GM18907 (cell line): ENCODE measurements at regions not wholly inside any gene's neighbourhood (a gene's known extent, or its start where the extent isn't known, plus 50 kb on each side); places are given as distances from the start of the nearest gene placed in this dataset.

Source experiments
- ATAC-seq: cut with Tn5 transposase; IDR thresholded peaks from one replicate; pipeline ENCODE4 v1.9.1; 2021; ENCODE audit warnings: mild to moderate bottlenecking, moderate library complexity; ENCODE audit not compliant: unreplicated experiment

DNA sequence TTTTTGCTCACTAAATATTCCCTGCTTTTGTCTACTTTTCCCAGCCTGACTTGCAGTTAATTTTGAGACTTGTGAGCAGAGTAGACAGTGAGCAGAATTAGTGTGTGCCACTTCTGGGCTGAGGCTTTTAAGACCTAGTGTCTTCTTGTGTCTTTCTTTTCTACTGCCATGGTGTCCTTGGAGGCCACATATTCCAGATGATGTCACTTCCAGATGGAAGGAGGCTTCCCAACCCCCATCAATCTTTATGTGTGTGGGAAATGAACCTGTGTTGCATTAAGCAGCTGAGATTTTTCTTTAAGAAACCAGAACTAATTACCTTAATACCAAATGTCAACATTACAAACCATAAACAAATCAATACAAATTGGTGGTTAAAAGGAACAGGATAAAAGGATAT lies 774.7 kb upstream of the ROBO1 start:
- no peak for ATAC-seq

- no peak for ATAC-seq
Observed at GRCh38 chr3:80537680-80538079, 769.9 kb upstream of the ROBO1 start.

DNA sequence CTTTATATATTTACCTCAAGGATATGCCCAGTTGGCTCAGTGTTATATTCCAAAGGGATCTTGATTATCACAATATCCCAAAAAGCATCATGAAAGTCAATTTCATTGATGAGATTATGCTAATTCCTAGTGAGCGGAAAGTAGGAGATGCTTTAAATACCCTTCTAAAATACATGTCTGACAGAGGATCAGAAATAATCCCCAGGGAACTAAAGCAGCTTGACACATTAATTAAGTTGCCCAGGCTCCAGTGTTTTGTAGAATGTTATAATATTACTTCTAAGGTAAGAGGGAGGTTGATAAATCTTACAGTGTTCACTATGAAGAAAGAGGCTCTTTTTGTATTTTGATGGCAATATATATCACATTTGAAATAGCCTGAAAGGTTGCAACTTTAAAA lies 767.5 kb upstream of the ROBO1 start:
- no peak for ATAC-seq

- ATAC-seq: no peak
Observed at GRCh38 chr3:80533553-80533952, 765.8 kb upstream of the ROBO1 start.

DNA sequence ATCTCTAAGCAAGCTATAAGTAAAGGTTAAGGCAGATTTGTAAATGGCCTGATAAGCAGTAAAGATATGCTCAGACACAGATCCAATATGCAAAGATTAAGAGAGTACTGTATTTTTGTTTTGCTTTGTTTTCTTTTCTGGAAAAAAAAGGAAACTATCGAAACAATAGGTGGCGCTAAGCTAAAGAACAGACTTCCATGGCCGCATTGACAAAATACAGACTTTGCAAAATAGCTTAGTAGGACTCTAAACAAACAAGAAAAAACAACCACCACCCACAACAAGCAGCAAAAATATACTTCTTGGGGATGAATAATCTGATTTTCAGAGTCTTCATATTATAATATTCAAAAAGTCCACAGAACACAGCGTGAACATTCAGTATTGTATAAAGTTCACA lies 758.4 kb upstream of the ROBO1 start:
- ATAC-seq: no peak

DNA sequence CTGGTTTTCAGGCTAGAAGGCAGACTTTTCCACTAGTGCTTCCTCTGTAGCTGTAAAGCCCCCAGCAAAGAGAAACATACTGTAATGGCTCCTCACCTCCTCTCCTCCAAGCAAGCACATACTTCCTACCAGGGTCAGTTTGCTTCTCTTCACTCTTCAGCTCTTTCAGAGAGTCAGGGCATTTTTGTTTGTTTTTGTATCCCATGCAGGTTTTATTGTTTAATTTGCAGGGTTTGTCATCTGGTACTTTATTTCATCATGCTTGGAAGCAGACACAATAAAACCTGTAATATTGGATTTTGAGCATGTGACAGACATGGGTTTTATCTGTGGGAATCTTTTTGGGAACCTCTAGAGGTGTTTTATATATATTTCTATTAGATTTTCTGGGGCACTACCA lies 753.3 kb upstream of the ROBO1 start:
- no peak for ATAC-seq

GRCh38 chr3:80519436-80519835 lies 751.6 kb upstream of the ROBO1 start:
- ATAC-seq: no peak

GRCh38 chr3:80496452-80496851 lies 728.7 kb upstream of the ROBO1 start:
- ATAC-seq: no peak

DNA sequence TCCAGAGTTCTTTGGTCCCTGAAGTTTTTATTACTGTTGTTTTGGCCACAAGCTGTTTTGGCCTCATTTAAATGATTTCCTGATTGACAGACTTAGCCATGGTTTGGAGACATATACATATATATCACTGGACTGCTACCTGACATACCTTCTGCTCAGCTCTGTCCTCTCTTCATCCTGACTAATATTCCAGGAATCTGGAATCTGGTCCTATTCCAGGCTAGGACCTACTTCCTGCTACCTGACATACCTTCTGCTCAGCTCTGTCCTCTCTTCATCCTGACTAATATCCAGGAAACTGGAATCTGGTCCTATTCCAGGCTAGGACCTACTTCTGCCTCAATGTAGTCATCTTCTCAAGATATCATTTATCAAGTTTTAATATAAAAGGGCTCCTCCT lies 724.4 kb upstream of the ROBO1 start:
- no peak for ATAC-seq

DNA sequence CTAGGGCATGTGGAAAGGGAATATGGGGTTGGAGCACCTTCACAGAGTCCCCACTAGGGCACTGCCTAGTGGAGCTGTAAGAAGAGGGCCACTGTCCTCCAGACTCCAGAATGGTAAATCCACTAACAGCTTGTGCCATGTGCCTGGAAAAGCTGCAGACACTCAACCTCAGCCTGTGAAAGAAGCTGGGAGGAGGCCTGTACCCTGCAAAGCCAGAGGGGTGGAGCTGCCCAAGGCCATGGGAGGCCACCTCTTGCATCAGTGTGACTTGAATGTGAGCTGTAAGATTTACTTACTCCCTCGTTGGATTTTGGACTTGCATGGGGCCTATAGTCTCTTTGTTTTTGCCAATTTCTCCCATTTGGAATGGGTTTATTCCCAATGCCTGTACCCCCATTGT lies 705.2 kb upstream of the ROBO1 start:
- ATAC-seq: no peak

GRCh38 chr3:80472459-80472858 lies 704.7 kb upstream of the ROBO1 start:
- ATAC-seq: no peak

GRCh38 chr3:80470433-80470832 lies 702.6 kb upstream of the ROBO1 start:
- ATAC-seq: no peak

GRCh38 chr3:80465746-80466145 lies 697.9 kb upstream of the ROBO1 start:
- ATAC-seq: no peak

GRCh38 chr3:80451393-80451792 lies 683.6 kb upstream of the ROBO1 start:
- ATAC-seq: no peak

DNA sequence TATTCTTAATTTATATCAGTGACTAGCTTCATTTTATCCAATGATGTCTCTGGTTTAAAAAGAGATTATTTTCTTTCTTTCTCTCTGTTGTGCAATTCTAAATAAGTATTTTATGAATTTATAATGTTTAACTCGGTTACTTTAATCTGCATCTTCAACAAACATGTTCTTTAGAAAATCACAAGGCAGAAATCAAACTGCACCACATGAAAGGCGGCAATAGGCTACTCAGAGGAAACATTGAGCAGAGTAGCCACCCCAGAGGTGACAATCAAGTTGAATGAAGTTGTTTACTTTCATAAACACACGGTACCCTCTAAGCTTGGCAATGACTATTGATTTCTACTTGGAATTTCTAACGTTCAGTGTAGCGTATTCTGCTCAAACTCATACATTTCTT lies 677.8 kb upstream of the ROBO1 start:
- ATAC-seq: no peak

GRCh38 chr3:80445053-80445452 lies 677.3 kb upstream of the ROBO1 start:
- no peak for ATAC-seq

DNA sequence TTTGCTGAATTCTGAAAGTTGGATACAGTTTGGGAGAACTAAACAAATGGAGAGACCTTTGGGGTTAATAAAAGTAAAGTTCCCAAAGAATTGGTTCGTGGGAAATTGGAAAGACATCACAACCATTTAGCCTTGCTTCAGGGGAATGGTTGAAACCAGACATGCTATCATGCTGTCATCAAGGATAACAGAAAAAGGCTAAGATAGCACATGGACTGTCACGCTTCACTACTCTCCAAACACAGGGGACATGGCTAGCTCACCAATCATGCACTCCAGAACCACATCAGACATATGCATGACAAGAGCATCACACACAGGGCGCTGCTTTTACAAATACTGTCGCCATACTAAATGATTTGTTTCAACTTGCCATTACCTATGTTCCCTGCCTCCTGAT lies 671.7 kb upstream of the ROBO1 start:
- no peak for ATAC-seq

DNA sequence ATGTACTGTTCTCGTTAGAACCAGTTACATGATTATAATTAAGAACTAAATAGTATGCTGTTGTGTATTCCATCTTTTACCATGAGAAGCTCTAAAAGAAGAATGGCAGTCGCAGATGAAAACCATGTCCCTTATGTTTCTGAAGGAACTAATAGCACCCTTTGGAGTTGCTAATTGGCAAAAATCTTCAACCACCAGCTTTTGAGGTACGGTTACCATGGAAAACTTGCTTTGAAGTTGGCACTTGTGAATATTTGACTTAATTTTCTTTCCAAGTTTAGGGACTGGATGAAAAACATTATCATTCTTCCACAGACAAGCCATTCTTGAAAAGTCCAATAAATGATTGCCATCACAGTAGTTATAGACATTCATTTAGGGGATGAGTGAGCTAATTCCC lies 666.6 kb upstream of the ROBO1 start:
- no peak for ATAC-seq

DNA sequence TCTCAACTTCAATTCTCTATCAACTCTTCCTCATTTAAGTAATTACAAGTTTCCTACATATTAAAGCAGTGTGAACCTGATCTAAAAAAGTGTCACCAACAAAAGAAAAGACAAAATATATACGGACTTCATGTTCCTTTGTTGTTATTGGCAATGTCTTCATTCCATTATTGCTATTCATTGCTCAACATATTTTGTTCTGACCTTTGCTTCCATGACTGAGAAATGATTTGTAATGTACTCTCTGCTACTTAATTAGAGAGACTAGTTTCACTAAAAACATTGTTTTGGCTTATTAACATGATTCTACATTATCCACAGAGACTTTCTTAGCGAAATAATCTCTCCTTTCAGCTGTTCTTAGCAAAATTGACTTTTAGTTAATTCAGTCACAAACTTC lies 657.2 kb upstream of the ROBO1 start:
- no peak for ATAC-seq

- ATAC-seq: no peak
Observed at GRCh38 chr3:80408030-80408721, 640.4 kb upstream of the ROBO1 start.

DNA sequence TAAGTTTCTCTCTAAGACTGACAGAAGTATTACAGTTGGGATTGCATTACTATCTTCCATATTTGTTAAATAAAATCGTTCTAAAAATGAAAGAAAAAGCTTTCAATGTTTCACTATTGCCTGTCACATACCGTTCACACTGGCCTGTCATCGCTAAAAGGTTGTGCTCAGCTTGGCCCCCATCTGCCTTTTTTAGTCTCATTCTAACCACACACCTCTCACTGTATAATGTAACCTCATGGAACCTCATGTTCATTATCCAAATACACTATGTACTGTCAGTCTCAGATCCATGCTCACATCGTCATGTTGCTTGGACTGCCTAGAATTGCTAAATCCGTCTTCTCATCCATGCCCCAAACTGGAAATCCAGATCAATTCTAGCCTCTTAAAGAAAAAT lies 637.8 kb upstream of the ROBO1 start:
- no peak for ATAC-seq

DNA sequence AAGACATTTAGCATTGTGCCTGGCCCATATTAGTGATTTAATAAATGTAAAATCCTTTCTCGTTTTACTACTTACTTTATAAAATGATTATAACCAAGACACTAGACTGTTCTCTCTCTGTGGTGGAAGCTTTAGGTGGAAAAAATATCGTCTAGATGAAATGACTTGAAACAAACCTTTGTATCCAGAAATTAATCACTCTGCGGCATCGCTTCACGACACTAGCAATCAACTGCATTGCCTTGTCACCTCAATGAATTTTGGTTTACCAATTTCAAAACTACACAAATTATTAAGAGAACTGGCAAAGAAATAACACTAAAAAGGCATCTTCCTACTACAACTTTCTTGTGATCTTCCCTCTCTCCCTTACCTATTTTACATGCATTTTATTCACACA lies 627.2 kb upstream of the ROBO1 start:
- no peak for ATAC-seq

DNA sequence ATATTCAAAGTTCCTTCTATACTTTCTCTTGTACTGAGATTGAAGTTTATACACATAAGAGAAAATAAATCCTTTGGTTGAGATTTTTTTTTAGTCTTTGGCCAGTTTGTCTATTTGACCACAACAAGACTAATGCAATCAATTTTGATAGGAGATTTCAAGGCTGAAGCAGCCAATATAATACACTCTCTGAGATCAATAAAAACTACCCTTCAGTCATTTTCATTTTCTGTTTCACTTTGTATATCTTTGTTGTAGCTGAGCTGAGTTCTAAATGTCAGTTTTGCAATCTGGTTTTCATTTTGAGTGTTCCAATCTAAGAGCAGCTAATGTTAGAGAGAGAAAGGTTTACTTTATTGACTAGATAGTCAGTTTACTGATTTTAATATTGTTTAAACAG lies 623.8 kb upstream of the ROBO1 start:
- ATAC-seq: no peak
